Memory B cell (primary cell): ENCODE measurements at regions not wholly inside any gene's neighbourhood (a gene's known extent, or its start where the extent isn't known, plus 50 kb on each side); places are given as distances from the start of the nearest gene placed in this dataset.
A peak's percentile ranks its signal among the peaks of the same experiment; 100 is the strongest.

ENCODE experiments used
- ATAC-seq: fragments of 150-1000 bp; cut with Tn5 transposase; 2 replicates; pipeline ENCODE4 v1.10.0; 2021; ENCODE audit warnings: low read depth, mild to moderate bottlenecking, moderate library complexity
- DNase-seq, 2 donors: peaks; one replicate each; pipeline ENCODE4 v3.0.0; 2022; ENCODE audit warnings: low spot score in 2 of 2
- H3K27ac Mint-ChIP-seq: one replicate; pipeline ENCODE4 v1.8.0; 2022; ENCODE audit warnings: mild to moderate bottlenecking, moderate library complexity, mixed read lengths
- H3K27me3 Mint-ChIP-seq: one replicate; pipeline ENCODE4 v1.8.0; 2022; ENCODE audit warnings: mixed read lengths
- H3K36me3 Mint-ChIP-seq: one replicate; pipeline ENCODE4 v1.8.0; 2022; ENCODE audit warnings: mild to moderate bottlenecking, mixed read lengths
- H3K4me1 Mint-ChIP-seq: one replicate; pipeline ENCODE4 v1.8.0; 2022; ENCODE audit warnings: mixed read lengths
- H3K4me3 Mint-ChIP-seq: one replicate; pipeline ENCODE4 v1.8.0; 2022; ENCODE audit warnings: mild to moderate bottlenecking, moderate library complexity, mixed read lengths
- H3K9me3 Mint-ChIP-seq: one replicate; pipeline ENCODE4 v1.8.0; 2022; ENCODE audit warnings: mixed read lengths

DNA sequence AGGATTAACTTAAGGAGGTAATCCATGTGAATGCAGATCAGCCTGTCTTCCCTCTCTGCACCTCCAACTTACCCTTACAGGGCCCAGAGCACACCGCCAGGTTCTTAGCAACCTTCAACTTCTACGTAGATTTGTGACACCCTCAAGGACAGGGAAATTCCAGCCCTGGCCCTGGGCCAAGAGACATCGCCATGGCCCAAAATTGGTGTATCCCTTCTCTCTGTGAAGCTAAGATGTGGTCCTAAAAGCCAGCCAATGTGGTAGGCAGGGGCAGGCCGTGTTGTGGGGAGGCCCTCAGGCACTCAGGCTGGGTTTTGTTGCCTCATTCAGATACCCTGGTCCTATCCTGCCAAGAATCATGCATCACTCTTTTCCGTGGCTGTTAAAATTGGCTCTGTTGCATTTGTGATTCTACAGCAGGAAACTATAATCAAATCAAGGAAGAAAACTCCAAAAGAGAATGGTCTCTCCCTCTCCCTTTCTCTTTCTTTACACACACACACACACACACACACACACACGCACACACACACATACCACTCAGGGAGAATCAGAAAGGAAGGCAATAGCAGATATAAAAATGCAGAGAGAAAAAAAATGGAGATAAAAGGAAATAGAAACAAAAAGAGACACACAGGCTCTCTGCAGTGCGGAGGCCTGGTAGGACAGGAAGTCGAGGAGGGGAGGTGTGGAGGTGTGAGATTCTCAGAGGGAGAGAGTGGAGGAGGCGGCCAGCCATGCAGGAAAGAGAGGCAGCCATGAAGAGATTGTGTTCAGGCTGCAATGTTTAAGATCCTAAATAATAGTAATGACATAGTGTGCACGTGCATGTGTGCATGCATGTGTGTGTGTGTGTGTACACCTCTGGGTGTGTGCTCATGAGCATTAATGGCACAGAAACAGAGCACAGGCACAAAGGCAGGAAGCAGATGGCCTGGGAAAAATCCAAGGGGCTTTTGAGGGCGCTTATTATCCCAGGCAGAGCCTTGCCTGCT is 201.8 kb upstream of the LRFN2 start:
- Mint-ChIP-seq H3K36me3 (no peaks in the 10 kb centered on the region), H3K9me3 (no peaks in the 10 kb centered on the region), H3K4me1 (peaks cover 4% of the 10 kb centered on the region), H3K27ac (peak overlapping the region; percentile 0), H3K4me3 (no peak overlapping the region), H3K27me3 (peaks cover 8% of the 10 kb centered on the region)
- DNase-seq (no peak), ATAC-seq (no peak)

DNA sequence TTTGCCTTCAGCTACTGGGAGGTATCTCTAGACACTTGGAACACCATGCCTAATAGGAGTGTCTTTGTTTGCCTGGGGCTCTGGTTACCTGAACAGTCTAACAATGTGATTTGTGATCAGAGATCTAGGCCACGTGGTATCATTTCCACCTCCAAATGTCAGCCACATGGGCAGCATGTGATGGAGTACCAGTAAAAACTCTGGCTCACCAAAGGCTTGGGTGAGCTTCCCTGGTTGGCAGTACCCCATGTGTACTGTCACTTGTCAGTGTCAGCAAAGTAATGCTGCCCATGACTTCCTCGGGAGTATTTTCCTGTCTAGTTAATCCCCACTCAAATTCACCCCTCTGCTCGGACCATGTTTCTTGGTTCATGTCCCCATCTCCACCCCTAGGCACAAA is 195.2 kb upstream of the LRFN2 start:
- Mint-ChIP-seq H3K36me3 (no peaks in the 10 kb centered on the region), H3K27me3 (peaks cover 11% of the 10 kb centered on the region), H3K4me1 (no peaks in the 10 kb centered on the region), H3K9me3 (no peaks in the 10 kb centered on the region), H3K4me3 (no peak overlapping the region), H3K27ac (no peak overlapping the region)
- no peak for DNase-seq
- no peak for ATAC-seq

DNA sequence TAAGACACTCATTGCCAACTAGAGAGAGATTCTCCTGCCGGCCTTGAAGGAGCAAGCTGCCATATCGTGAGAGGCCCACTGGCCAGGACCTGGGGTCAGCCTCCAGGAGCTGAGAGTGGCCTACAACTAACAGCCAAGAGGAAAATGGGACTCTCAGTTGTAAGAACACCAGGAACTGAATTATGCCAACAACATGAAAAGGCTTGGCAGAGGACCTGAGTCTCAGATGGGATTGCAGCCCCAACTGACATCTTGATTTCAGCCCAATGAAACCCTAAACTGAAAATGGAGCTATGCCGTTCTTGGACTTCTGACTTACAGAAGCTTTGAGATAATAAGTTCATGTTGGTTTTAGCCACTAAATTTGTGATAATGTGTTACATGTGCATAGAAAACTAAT is 193.5 kb upstream of the LRFN2 start:
- H3K27me3 Mint-ChIP-seq: peaks cover 11% of the 10 kb centered on the region
- no peak for ATAC-seq
- no peaks in the 10 kb centered on the region for H3K9me3 Mint-ChIP-seq
- no peaks in the 10 kb centered on the region for H3K36me3 Mint-ChIP-seq
- no peaks in the 10 kb centered on the region for H3K4me1 Mint-ChIP-seq
- DNase-seq: no peak
- no peak overlapping the region for H3K4me3 Mint-ChIP-seq
- H3K27ac Mint-ChIP-seq: no peak overlapping the region

DNA sequence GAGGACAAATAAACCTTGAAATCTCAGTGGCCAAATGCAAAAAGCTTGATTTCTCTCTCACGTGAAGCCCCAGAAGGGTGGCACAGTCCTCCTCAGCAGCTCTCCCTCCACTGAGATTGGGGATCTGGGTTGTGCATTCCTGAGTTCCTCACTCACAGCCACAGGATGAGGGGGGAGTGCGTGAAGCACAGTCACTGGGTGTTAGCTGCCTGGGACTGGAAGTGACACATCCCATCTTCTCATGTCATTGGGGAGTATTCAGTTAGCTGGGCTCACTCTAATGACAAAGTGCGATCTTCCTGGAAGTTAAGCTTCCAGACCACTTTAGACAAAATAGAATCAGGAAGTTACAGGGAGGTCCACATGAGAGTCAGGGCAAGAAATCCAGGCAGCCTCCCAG is 192.2 kb upstream of the LRFN2 start:
- Mint-ChIP-seq H3K36me3 (no peaks in the 10 kb centered on the region), H3K4me1 (no peaks in the 10 kb centered on the region), H3K4me3 (no peak overlapping the region), H3K27me3 (peaks cover 11% of the 10 kb centered on the region), H3K27ac (no peak overlapping the region), H3K9me3 (no peaks in the 10 kb centered on the region)
- DNase-seq (no peak), ATAC-seq (no peak)

DNA sequence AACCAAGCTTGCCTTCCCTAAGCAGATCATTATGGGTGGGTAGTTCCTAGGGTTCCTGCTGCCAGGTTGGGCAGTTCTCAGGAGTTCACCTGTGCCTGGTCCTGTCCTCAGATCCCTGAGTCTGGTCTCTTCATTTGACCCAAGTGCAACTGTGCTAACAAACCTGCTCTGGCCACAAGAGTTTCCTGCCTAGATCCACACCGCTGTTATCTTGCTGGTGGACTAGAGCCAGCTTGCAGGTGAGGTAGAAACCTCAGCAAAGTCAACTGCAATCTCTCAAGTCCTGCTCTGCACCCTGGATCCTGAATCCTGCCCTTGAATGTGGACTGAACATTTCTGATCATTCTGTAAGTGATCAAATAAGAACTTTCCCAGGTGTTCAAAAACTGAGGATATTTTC is 191.8 kb upstream of the LRFN2 start:
- no peaks in the 10 kb centered on the region for H3K9me3 Mint-ChIP-seq
- H3K36me3 Mint-ChIP-seq: no peaks in the 10 kb centered on the region
- DNase-seq (no peak), ATAC-seq (no peak)
- no peaks in the 10 kb centered on the region for H3K4me1 Mint-ChIP-seq
- no peak overlapping the region for H3K4me3 Mint-ChIP-seq
- peaks cover 11% of the 10 kb centered on the region for H3K27me3 Mint-ChIP-seq
- H3K27ac Mint-ChIP-seq: no peak overlapping the region

DNA sequence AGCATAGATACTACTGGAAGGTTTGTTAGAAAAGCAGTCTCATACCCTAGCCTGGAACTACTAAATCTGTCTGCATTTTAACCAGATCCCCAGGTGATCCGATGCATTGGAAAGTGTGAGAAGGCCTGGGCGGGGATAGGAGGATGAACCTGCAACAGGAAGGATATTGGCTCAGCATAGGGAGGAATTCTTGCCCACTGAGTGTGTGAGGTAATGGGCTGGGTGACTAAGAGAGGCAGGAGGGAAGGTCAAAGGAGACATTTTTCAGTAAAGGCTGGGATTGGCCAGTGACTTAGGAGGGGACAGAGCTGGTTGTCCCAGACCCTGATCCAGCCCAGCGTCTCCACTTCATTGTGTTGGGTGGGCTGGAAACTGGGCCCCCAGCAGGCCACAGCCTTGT is 191.0 kb upstream of the LRFN2 start:
- Mint-ChIP-seq H3K27ac (no peak overlapping the region), H3K36me3 (no peaks in the 10 kb centered on the region), H3K4me1 (no peaks in the 10 kb centered on the region), H3K9me3 (no peaks in the 10 kb centered on the region), H3K4me3 (no peak overlapping the region), H3K27me3 (peaks cover 10% of the 10 kb centered on the region)
- no peak for ATAC-seq
- DNase-seq: no peak

DNA sequence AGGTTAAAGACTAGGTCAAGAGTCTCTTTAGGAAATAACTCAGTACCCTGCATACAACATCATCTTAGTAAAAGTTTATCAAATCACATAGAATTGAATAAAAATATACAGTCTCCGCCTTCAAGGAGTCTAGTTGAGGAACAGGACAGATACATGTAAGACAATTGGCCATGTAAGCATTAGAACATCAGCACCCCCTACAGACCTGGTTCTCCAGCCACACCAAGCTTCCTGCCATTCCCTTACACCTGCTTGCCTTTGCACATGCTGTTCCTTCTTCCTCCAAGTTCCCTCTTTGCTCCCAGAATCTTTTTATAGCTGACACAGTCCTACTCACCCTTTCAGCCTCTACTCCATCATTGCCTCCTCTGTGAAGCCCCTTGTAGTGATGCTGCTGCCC is 187.8 kb upstream of the LRFN2 start:
- no peaks in the 10 kb centered on the region for H3K4me1 Mint-ChIP-seq
- H3K4me3 Mint-ChIP-seq: no peak overlapping the region
- peaks cover 9% of the 10 kb centered on the region for H3K27me3 Mint-ChIP-seq
- DNase-seq (no peak), ATAC-seq (no peak)
- no peaks in the 10 kb centered on the region for H3K36me3 Mint-ChIP-seq
- peaks cover 3% of the 10 kb centered on the region for H3K9me3 Mint-ChIP-seq
- no peak overlapping the region for H3K27ac Mint-ChIP-seq

DNA sequence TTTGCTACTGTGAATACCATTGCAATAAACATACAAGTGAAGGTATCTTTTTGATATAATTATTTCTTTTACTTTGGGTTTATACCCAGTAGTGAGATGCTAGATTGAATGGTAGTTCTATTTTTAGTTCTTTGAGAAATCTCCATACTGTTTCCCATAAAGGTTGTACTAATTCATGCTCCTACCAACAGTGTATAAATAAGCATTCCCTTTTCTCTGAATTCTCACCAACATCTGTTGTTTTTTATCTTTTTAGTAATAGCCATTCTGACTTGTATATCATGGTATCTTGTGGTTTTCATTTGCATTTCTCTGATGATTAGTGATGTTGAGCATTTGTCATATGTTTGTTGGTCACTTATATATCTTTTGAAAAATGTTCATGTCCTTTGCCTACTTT is 183.6 kb upstream of the LRFN2 start:
- H3K27ac Mint-ChIP-seq: no peak overlapping the region
- H3K36me3 Mint-ChIP-seq: no peaks in the 10 kb centered on the region
- ATAC-seq: no peak
- peaks cover 6% of the 10 kb centered on the region for H3K9me3 Mint-ChIP-seq
- H3K27me3 Mint-ChIP-seq: peaks cover 14% of the 10 kb centered on the region
- H3K4me3 Mint-ChIP-seq: no peak overlapping the region
- DNase-seq: no peak
- no peaks in the 10 kb centered on the region for H3K4me1 Mint-ChIP-seq

DNA sequence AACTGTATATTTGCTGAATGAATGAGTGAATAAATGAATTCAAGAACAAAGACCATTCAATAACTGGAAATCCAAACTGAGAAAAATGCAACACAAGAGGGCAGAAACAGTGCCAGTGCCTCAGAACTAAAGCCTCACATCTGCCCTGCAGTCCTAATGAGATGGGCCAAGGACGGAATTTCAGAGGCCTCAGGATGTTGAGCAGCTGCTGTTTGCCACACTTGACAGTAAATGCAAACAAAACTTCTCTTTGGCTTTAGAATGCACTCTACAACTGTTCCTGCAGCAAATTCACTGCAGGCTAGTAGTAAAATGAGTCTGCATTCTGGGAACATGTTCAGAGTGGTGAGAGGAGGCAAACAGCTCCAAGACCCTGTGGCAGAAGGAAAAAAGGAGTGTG is 177.6 kb upstream of the LRFN2 start:
- no peaks in the 10 kb centered on the region for H3K36me3 Mint-ChIP-seq
- H3K9me3 Mint-ChIP-seq: peaks cover 3% of the 10 kb centered on the region
- H3K27ac Mint-ChIP-seq: no peak overlapping the region
- H3K4me1 Mint-ChIP-seq: peaks cover 2% of the 10 kb centered on the region
- no peak for ATAC-seq
- no peak for DNase-seq
- H3K27me3 Mint-ChIP-seq: peaks cover 13% of the 10 kb centered on the region
- no peak overlapping the region for H3K4me3 Mint-ChIP-seq

DNA sequence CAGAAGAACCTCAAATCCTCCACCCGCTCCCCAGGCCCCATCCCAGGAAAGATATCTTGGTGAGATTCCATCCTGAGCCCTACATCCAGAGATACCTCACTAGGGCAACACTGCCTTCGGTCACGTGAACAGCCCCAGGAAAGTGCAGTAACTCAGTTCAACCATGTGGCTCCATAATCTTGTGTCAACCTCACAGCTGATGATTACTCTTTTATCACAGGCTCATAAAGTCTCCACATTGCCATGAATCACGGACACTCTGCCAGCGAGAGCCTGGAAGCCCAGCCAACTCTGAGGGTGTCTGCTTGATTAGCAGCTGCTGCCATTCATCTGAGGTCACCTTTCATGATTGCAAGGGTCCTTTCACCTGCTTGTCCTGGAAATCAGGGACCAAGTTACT is 175.8 kb upstream of the LRFN2 start:
- no peak overlapping the region for H3K4me3 Mint-ChIP-seq
- ATAC-seq (no peak), DNase-seq (no peak)
- no peaks in the 10 kb centered on the region for H3K36me3 Mint-ChIP-seq
- H3K27ac Mint-ChIP-seq: no peak overlapping the region
- peaks cover 16% of the 10 kb centered on the region for H3K27me3 Mint-ChIP-seq
- peaks cover 2% of the 10 kb centered on the region for H3K4me1 Mint-ChIP-seq
- H3K9me3 Mint-ChIP-seq: peaks cover 3% of the 10 kb centered on the region

DNA sequence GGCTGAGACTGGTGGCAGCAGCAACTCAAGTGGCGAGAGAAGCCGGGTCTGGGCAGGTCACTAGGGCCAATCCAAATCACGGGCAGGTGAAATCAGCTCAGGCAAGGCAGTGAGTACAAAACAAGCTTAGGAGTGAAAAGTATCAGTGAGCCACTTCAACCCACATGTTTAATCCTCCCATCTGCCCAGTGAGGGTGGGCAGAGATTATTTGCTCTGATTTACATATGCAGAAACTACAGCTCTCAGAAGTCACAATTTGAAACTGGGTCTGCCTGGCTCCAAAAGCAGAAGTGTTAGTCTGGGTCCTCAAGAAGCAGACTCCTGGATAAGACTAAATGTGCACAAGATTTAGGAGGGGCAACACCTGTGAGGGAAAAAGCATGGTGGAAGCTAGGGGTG is 173.7 kb upstream of the LRFN2 start:
- Mint-ChIP-seq H3K4me3 (no peak overlapping the region), H3K27ac (no peak overlapping the region), H3K4me1 (peaks cover 9% of the 10 kb centered on the region), H3K36me3 (no peaks in the 10 kb centered on the region), H3K27me3 (peaks cover 23% of the 10 kb centered on the region), H3K9me3 (no peaks in the 10 kb centered on the region)
- DNase-seq: no peak
- ATAC-seq: no peak

DNA sequence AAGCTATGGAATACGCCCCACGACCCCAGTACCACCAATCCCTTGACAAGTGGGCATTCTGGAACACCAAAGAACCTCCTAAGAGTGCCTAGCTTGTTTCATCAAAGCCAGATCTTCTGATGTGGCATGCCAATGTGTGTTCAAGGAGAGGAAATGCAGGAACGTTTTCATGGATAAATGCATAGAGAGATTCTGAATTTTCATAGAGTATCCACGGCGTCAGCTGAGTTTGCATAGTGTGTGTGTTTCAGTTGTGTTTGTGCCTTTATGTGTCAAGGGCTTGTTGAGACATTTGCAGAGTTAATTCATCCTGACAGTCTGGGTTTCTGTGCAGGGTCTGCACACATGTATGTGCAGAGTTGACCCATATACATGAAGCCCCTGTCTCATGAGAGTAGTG is 172.7 kb upstream of the LRFN2 start:
- Mint-ChIP-seq H3K4me1 (peaks cover 14% of the 10 kb centered on the region), H3K27me3 (peaks cover 26% of the 10 kb centered on the region), H3K27ac (no peak overlapping the region), H3K36me3 (no peaks in the 10 kb centered on the region), H3K4me3 (no peak overlapping the region), H3K9me3 (no peaks in the 10 kb centered on the region)
- DNase-seq: no peak
- no peak for ATAC-seq

DNA sequence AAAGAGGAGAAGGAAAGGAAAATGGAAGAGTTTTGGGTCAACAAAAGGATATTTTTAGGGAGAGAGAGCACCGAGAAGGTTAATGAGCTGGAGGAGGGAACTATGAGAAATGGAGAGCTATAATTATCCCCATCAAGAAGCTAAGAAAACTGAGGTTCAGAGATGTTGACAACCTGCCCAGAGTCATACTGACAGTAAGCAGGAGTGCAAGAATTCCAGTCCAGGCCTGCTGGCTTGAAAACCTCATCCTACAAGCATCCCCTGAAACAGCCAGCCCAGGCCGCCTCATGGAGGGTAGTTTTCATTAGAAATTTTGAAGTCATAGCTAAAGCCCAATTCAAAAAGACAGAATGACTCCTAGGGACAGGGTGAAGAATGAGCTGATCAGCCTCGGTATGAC is 172.1 kb upstream of the LRFN2 start:
- ATAC-seq (no peak), DNase-seq (no peak)
- Mint-ChIP-seq H3K4me3 (no peak overlapping the region), H3K36me3 (no peaks in the 10 kb centered on the region), H3K27me3 (peaks cover 29% of the 10 kb centered on the region), H3K9me3 (no peaks in the 10 kb centered on the region), H3K27ac (no peak overlapping the region), H3K4me1 (peaks cover 14% of the 10 kb centered on the region)

DNA sequence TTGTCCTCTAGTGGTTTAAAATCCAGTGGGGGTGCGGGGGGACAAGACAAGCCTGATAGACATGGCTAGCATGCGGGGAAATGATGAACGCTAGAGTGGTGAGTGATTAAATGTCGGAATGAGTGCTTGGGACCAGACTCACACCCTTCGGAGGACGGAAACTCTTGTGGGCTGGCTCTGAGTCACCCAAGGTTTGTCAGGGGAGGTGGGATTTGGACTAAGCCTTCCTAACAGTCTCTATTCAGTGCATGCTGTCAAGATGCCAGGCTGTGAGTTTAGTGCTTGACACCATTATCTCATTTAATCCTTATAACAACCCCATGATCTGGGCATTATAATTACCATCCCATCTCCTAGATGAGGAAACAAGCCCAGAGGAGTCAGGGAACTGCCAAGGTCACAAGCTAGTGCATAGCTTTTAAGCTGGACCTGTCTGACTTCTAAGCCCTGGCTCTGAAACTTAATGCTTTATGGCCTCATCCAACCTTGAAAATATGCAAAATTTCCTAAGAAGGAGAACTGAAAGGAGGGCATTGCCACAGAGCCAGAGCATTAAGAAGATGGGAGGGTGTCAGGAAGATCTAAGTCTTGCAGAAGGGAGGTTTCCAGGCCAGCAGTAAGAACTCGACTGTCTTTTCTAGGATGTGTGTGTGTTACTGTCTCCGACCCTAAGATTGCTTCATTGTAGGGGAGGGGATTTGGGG is 168.7 kb upstream of the LRFN2 start:
- Mint-ChIP-seq H3K4me1 (peaks cover 14% of the 10 kb centered on the region), H3K27me3 (peaks cover 26% of the 10 kb centered on the region), H3K4me3 (no peak overlapping the region), H3K9me3 (no peaks in the 10 kb centered on the region), H3K36me3 (no peaks in the 10 kb centered on the region), H3K27ac (no peak overlapping the region)
- peak; percentile 75 for ATAC-seq
- no peak for DNase-seq
